Astrocyte (in vitro differentiated cells and primary cell): ENCODE measurements at regions not wholly inside any gene's neighbourhood (a gene's known extent, or its start where the extent isn't known, plus 50 kb on each side); places are given as distances from the start of the nearest gene placed in this dataset.

Experiments
- DNase-seq: peaks from one replicate; pipeline ENCODE4 v3.0.0-alpha.2; 2010; ENCODE audit warnings: low read depth
- FAIRE-seq: peaks from 2 replicates; lab custom pipeline; 2011; peaks lifted over from hg19 to GRCh38; lab: Jason Lieb, UNC
- H2AFZ ChIP-seq: 2 replicates; pipeline ENCODE4 v1.6.0; 2012; ENCODE audit warnings: low read depth, low read length, inconsistent platforms
- H3K27ac ChIP-seq: 2 replicates; pipeline ENCODE4 v1.5.1; 2011; ENCODE audit warnings: low read depth, low read length, inconsistent platforms
- H3K27me3 ChIP-seq: 2 replicates; pipeline ENCODE4 v1.6.0; 2011; ENCODE audit warnings: low read length, inconsistent platforms; ENCODE audit not compliant: insufficient read depth
- H3K36me3 ChIP-seq: 2 replicates; pipeline ENCODE4 v1.5.1; 2011; ENCODE audit warnings: low read length, inconsistent platforms; ENCODE audit not compliant: insufficient read depth
- H3K4me1 ChIP-seq: 2 replicates; pipeline ENCODE4 v1.5.1; 2011; ENCODE audit warnings: low read length, inconsistent platforms; ENCODE audit not compliant: insufficient read depth
- H3K4me2 ChIP-seq: 2 replicates; pipeline ENCODE4 v1.6.0; 2012; ENCODE audit warnings: low read length, inconsistent platforms
- H3K4me3 ChIP-seq: 2 replicates; pipeline ENCODE4 v1.5.1; 2011; ENCODE audit warnings: low read depth, mild to moderate bottlenecking, low read length, inconsistent platforms; ENCODE audit not compliant: insufficient read depth
- H3K79me2 ChIP-seq: 2 replicates; pipeline ENCODE4 v1.6.0; 2012; ENCODE audit warnings: mild to moderate bottlenecking, low read length, inconsistent platforms; ENCODE audit not compliant: insufficient read depth
- H3K9ac ChIP-seq: 2 replicates; pipeline ENCODE4 v1.6.0; 2012; ENCODE audit warnings: mild to moderate bottlenecking, low read length, inconsistent platforms
- H3K9me3 ChIP-seq: 2 replicates; pipeline ENCODE4 v1.5.1; 2012; ENCODE audit warnings: low read depth, mild to moderate bottlenecking, low read length, inconsistent platforms; ENCODE audit not compliant: insufficient read depth
- H4K20me1 ChIP-seq: 2 replicates; pipeline ENCODE4 v1.6.0; 2012; ENCODE audit warnings: low read length, inconsistent platforms; ENCODE audit not compliant: insufficient read depth
- H3K27ac Mint-ChIP-seq: one replicate; pipeline ENCODE4 v1.8.0; 2021; ENCODE audit warnings: mild to moderate bottlenecking, mixed read lengths; ENCODE audit not compliant: unreplicated experiment
- H3K27me3 Mint-ChIP-seq: one replicate; pipeline ENCODE4 v1.8.0; 2021; ENCODE audit warnings: low read depth, mixed read lengths; ENCODE audit not compliant: unreplicated experiment
- H3K36me3 Mint-ChIP-seq: one replicate; pipeline ENCODE4 v1.8.0; 2021; ENCODE audit warnings: low read depth, mixed read lengths; ENCODE audit not compliant: unreplicated experiment
- H3K4me1 Mint-ChIP-seq: one replicate; pipeline ENCODE4 v1.8.0; 2021; ENCODE audit warnings: low read depth, mixed read lengths; ENCODE audit not compliant: unreplicated experiment
- H3K4me3 Mint-ChIP-seq: one replicate; pipeline ENCODE4 v1.8.0; 2021; ENCODE audit warnings: mild to moderate bottlenecking, moderate library complexity, mixed read lengths; ENCODE audit not compliant: unreplicated experiment
- H3K9me3 Mint-ChIP-seq: one replicate; pipeline ENCODE4 v1.8.0; 2021; ENCODE audit warnings: mild to moderate bottlenecking, mixed read lengths; ENCODE audit not compliant: unreplicated experiment
- EZH2 ChIP-seq: IDR thresholded peaks from 2 replicates; pipeline ENCODE4 v1.6.1; 2012; ENCODE audit warnings: mild to moderate bottlenecking, low read length, inconsistent platforms; ENCODE audit not compliant: insufficient read depth
- TF ChIP-seq, protein P1 (sequence below): IDR thresholded peaks from 2 replicates; pipeline ENCODE4 v1.5.1; 2011; ENCODE audit warnings: low read depth, mild to moderate bottlenecking, inconsistent platforms, low read length, moderate library complexity; ENCODE audit not compliant: insufficient read depth

DNA sequence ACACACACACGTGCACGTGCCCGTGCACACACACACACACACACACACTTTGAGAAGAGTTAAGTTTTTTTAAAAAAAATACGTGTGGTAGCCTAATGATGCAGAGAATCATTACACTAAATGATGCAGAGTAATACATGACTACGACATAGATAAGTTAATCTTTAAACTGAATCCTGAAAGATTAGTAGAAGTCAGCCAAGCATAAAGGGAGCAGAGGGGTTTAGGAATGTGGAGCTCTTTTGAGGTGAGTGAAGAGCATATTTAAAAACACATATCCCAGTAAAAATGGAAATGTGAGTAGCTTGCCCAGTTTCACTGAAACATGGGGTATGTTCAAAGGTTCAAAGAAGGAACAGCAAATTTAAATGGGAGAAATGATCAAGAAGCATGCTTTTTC, 61.3 kb upstream of the TYRP1 start:
- no peak for FAIRE-seq
- Histone ChIP-seq H2AFZ (no peak overlapping the region), H3K9ac (no peak overlapping the region), H4K20me1 (no peaks in the 10 kb centered on the region), H3K4me1 (no peaks in the 10 kb centered on the region), H3K9me3 (no peaks in the 10 kb centered on the region), H3K79me2 (no peaks in the 10 kb centered on the region), H3K4me2 (no peak overlapping the region), H3K36me3 (no peaks in the 10 kb centered on the region), H3K27ac (no peak overlapping the region), H3K27me3 (no peaks in the 10 kb centered on the region), H3K4me3 (no peak overlapping the region)
- H3K27ac Mint-ChIP-seq: no peak overlapping the region
- no peak for DNase-seq
- no peak for TF ChIP-seq EZH2
- TF ChIP-seq, protein P1, sequence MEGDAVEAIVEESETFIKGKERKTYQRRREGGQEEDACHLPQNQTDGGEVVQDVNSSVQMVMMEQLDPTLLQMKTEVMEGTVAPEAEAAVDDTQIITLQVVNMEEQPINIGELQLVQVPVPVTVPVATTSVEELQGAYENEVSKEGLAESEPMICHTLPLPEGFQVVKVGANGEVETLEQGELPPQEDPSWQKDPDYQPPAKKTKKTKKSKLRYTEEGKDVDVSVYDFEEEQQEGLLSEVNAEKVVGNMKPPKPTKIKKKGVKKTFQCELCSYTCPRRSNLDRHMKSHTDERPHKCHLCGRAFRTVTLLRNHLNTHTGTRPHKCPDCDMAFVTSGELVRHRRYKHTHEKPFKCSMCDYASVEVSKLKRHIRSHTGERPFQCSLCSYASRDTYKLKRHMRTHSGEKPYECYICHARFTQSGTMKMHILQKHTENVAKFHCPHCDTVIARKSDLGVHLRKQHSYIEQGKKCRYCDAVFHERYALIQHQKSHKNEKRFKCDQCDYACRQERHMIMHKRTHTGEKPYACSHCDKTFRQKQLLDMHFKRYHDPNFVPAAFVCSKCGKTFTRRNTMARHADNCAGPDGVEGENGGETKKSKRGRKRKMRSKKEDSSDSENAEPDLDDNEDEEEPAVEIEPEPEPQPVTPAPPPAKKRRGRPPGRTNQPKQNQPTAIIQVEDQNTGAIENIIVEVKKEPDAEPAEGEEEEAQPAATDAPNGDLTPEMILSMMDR: no peak
- H3K4me1 Mint-ChIP-seq: peaks cover 6% of the 10 kb centered on the region
- H3K27me3 Mint-ChIP-seq: no peaks in the 10 kb centered on the region
- no peaks in the 10 kb centered on the region for H3K9me3 Mint-ChIP-seq
- no peak overlapping the region for H3K4me3 Mint-ChIP-seq
- H3K36me3 Mint-ChIP-seq: no peaks in the 10 kb centered on the region

- H3K9me3 Mint-ChIP-seq: no peaks in the 10 kb centered on the region
- peaks cover 6% of the 10 kb centered on the region for H3K4me1 Mint-ChIP-seq
- DNase-seq (no peak), FAIRE-seq (no peak)
- Histone ChIP-seq H3K9ac (no peak overlapping the region), H3K27me3 (no peaks in the 10 kb centered on the region), H3K4me1 (no peaks in the 10 kb centered on the region), H4K20me1 (no peaks in the 10 kb centered on the region), H3K36me3 (no peaks in the 10 kb centered on the region), H3K4me3 (no peak overlapping the region), H3K79me2 (no peaks in the 10 kb centered on the region), H2AFZ (no peak overlapping the region), H3K4me2 (no peak overlapping the region), H3K27ac (no peak overlapping the region), H3K9me3 (no peaks in the 10 kb centered on the region)
- no peaks in the 10 kb centered on the region for H3K27me3 Mint-ChIP-seq
- no peak overlapping the region for H3K27ac Mint-ChIP-seq
- TF ChIP-seq, protein P1: no peak
- no peak for TF ChIP-seq EZH2
- H3K36me3 Mint-ChIP-seq: no peaks in the 10 kb centered on the region
- no peak overlapping the region for H3K4me3 Mint-ChIP-seq
Observed at GRCh38 chr9:12633016-12633765, 60.0 kb upstream of the TYRP1 start.

- Mint-ChIP-seq H3K9me3 (no peaks in the 10 kb centered on the region), H3K27me3 (no peaks in the 10 kb centered on the region), H3K4me1 (peaks cover 2% of the 10 kb centered on the region), H3K27ac (no peak overlapping the region), H3K4me3 (no peak overlapping the region), H3K36me3 (no peaks in the 10 kb centered on the region)
- Histone ChIP-seq H3K27ac (no peak overlapping the region), H3K79me2 (no peaks in the 10 kb centered on the region), H3K36me3 (no peaks in the 10 kb centered on the region), H2AFZ (no peak overlapping the region), H3K4me3 (no peak overlapping the region), H3K27me3 (no peaks in the 10 kb centered on the region), H3K4me1 (no peaks in the 10 kb centered on the region), H3K9me3 (no peaks in the 10 kb centered on the region), H3K4me2 (no peak overlapping the region), H3K9ac (no peak overlapping the region), H4K20me1 (no peaks in the 10 kb centered on the region)
- FAIRE-seq: peak; percentile 45
- DNase-seq: peak; percentile 46
- no peak for TF ChIP-seq EZH2
- TF ChIP-seq, protein P1: peak; percentile 56
Observed at GRCh38 chr9:12640016-12640587, 53.1 kb upstream of the TYRP1 start.
